Endothelial cell (in vitro differentiated cells): ENCODE measurements at regions not wholly inside any gene's neighbourhood (a gene's known extent, or its start where the extent isn't known, plus 50 kb on each side); places are given as distances from the start of the nearest gene placed in this dataset.
A peak's percentile ranks its signal among the peaks of the same experiment; 100 is the strongest.

Source experiments
- DNase-seq: peaks from one replicate; pipeline ENCODE4 v3.0.0; 2021; ENCODE audit warnings: low spot score
- H3K27ac Mint-ChIP-seq: one replicate; pipeline ENCODE4 v1.8.0; 2021; ENCODE audit warnings: mixed read lengths, inconsistent platforms; ENCODE audit not compliant: unreplicated experiment
- H3K27me3 Mint-ChIP-seq: one replicate; pipeline ENCODE4 v1.8.0; 2021; ENCODE audit warnings: mild to moderate bottlenecking, moderate library complexity, mixed read lengths, inconsistent platforms; ENCODE audit not compliant: unreplicated experiment
- H3K36me3 Mint-ChIP-seq: one replicate; pipeline ENCODE4 v1.8.0; 2021; ENCODE audit warnings: mild to moderate bottlenecking, low read depth, mixed read lengths, inconsistent platforms; ENCODE audit not compliant: unreplicated experiment
- H3K4me1 Mint-ChIP-seq: one replicate; pipeline ENCODE4 v1.8.0; 2021; ENCODE audit warnings: mild to moderate bottlenecking, mixed read lengths, inconsistent platforms; ENCODE audit not compliant: unreplicated experiment
- H3K4me3 Mint-ChIP-seq: one replicate; pipeline ENCODE4 v1.8.0; 2021; ENCODE audit warnings: mild to moderate bottlenecking, mixed read lengths, inconsistent platforms; ENCODE audit not compliant: unreplicated experiment
- H3K9me3 Mint-ChIP-seq: one replicate; pipeline ENCODE4 v1.8.0; 2021; ENCODE audit warnings: mixed read lengths, inconsistent platforms; ENCODE audit not compliant: unreplicated experiment
- TF ChIP-seq, protein P1 (sequence below): fragments of 200-600 bp; sonication (generic); IDR thresholded peaks from one replicate; pipeline ENCODE4 v1.5.0; 2021; ENCODE audit warnings: antibody characterized with exemption; ENCODE audit not compliant: unreplicated experiment

DNA sequence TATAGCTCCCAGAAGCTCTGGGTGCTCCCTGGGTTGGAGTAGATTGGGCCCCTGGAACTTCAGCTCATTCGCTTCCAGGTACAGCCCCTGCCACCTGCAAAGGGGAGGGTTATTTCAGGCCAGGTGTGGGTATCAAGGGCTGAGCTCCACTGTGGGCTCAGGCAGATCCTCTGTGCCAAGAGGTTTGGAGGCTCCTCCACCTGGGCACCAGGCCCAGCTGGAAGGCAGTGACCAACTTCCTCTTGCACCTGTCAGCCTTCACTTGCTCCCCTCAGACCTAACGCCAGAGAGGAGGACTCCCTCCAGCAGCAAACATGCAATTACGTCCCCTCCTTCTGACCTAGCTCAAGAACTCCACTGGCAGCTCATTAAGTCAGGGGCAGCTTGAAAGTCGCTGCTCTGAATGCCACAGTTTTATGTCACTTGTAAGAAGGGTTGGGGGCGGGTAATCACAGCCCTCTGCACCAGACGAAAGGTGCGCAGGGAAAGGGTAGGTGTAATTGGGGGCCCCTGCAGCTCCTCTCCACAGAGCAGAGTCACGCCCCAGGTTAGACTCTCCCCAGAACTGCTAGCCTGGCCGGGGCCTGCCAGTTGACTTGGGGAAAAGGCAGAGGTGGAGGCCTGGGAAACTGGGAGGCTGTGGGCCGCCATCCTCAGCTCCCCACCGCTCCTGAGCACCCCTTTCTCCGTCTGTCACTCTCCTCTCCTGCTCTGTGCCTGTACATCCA, 125.0 kb upstream of the TMPRSS2 start:
- DNase-seq, result no peak
- no peaks in the 10 kb centered on the region for H3K9me3 Mint-ChIP-seq
- H3K27ac Mint-ChIP-seq, result no peak overlapping the region
- H3K4me1 Mint-ChIP-seq, result no peaks in the 10 kb centered on the region
- no peak overlapping the region for H3K4me3 Mint-ChIP-seq
- H3K36me3 Mint-ChIP-seq, result peaks cover 10% of the 10 kb centered on the region
- TF ChIP-seq, protein P1, sequence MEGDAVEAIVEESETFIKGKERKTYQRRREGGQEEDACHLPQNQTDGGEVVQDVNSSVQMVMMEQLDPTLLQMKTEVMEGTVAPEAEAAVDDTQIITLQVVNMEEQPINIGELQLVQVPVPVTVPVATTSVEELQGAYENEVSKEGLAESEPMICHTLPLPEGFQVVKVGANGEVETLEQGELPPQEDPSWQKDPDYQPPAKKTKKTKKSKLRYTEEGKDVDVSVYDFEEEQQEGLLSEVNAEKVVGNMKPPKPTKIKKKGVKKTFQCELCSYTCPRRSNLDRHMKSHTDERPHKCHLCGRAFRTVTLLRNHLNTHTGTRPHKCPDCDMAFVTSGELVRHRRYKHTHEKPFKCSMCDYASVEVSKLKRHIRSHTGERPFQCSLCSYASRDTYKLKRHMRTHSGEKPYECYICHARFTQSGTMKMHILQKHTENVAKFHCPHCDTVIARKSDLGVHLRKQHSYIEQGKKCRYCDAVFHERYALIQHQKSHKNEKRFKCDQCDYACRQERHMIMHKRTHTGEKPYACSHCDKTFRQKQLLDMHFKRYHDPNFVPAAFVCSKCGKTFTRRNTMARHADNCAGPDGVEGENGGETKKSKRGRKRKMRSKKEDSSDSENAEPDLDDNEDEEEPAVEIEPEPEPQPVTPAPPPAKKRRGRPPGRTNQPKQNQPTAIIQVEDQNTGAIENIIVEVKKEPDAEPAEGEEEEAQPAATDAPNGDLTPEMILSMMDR, result no peak
- peaks cover 13% of the 10 kb centered on the region for H3K27me3 Mint-ChIP-seq

DNA sequence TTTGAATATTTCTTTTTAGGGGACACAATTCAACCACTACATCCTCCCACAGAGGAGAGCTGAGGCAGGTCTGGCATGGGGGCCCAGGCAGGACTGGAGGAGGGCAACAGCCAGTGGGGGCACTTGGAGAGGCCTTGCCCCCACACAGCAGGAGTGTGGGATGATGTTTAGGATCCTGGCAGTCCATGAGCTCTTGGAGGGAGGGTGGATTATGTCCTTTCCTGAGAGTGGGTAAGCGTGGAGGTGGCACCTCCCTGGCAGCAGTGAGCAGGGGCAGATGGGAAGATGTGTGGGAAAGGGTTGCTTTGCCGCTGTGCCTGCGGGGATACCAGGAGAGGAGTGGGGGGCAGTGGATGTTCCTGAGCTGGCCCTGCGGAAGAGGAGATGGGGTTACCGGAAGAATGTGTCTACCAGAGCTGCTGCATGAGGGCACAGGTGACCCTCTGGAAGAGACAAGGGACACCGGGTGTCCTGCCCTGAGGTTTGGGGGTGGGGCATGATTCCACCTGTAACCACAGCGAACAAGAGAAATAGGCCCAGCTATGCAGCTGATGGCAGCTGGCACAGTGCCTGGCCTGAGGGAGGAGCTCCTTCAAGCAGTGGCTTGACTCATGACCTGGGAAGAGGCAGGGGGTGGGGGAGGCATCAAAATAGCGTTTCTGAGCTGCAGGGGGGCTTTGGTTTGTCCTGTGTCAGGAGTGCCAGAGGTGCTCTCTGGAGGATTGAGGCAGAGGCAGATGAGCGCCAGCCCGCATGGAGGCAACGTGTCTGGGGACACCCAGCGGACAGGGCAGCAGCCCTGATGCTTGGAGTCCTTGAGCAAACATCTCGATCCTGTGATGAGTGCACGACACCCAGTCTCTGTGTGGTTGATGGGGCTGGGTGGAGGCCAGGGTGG, 123.9 kb upstream of the TMPRSS2 start:
- H3K36me3 Mint-ChIP-seq, result peaks cover 10% of the 10 kb centered on the region
- no peak for DNase-seq
- H3K4me1 Mint-ChIP-seq, result no peaks in the 10 kb centered on the region
- peaks cover 13% of the 10 kb centered on the region for H3K27me3 Mint-ChIP-seq
- H3K9me3 Mint-ChIP-seq, result no peaks in the 10 kb centered on the region
- H3K27ac Mint-ChIP-seq, result no peak overlapping the region
- peak overlapping the region; percentile 8 for H3K4me3 Mint-ChIP-seq
- TF ChIP-seq, protein P1, result no peak

DNA sequence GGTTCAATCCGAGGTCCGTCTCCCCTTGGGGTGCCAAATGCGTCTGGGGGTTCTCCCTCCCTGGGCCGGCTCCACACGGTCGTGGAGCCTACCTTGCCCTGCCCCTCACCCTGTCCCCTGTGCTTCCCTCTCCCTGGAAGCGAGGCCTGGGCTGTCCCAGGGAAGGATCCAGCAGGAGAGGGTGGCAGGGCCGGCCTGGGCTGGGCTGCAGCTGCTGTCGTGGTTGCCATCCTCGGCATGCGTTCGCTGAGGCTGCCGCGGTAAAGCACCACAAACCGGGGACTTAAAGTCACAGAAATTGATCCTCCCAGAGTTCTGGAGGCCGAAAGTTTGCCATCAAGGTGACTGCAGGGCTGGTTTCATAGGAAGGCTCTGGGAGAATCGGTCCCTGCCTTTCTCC, 123.0 kb upstream of the TMPRSS2 start:
- Mint-ChIP-seq H3K27me3 (peaks cover 12% of the 10 kb centered on the region), H3K36me3 (peaks cover 10% of the 10 kb centered on the region), H3K4me3 (no peak overlapping the region), H3K9me3 (no peaks in the 10 kb centered on the region), H3K27ac (no peak overlapping the region), H3K4me1 (no peaks in the 10 kb centered on the region)
- TF ChIP-seq, protein P1, result no peak
- DNase-seq, result no peak

DNA sequence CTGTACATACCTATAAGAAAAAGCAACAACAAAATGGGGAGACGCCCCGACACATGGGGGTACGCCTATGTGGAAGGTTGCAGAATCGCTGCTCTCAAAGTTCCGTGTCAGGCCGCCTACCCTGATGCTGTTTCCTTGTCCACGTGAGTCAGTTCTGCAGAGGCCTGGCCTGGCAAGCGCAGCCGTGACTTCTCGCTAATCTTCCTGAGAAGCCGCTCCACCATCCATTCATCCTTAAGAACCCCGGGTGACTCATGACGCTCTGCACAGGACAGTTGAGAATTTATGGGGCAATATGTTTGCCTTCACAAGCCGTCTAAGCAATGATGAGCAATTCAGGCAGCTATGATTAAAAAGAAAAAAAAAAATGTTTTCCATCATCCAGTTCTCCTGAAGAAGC, 122.3 kb upstream of the TMPRSS2 start:
- Mint-ChIP-seq H3K4me3 (no peak overlapping the region), H3K27ac (no peak overlapping the region), H3K36me3 (peaks cover 4% of the 10 kb centered on the region), H3K9me3 (no peaks in the 10 kb centered on the region), H3K4me1 (no peaks in the 10 kb centered on the region), H3K27me3 (peaks cover 8% of the 10 kb centered on the region)
- DNase-seq, result no peak
- TF ChIP-seq, protein P1, result no peak

DNA sequence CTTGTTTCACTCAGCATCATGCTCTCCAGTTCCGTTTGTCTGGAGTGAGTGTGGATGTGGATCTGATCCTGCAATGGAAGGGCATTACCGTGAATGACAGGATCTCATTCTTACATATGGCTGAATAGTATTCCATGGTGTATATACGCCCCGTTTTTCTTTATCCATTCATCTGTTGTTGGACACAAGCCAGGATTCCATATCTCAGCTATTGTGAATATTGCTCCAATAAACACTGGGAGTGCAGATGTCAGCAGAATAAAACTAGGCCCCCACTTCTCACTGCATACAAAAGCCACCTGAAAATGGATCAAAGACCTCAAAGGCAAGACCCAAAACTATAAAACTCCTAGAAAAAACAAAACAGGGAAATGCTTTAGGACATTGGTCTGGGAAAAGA, 120.3 kb upstream of the TMPRSS2 start:
- no peaks in the 10 kb centered on the region for H3K4me1 Mint-ChIP-seq
- H3K9me3 Mint-ChIP-seq, result no peaks in the 10 kb centered on the region
- DNase-seq, result no peak
- H3K4me3 Mint-ChIP-seq, result no peak overlapping the region
- peaks cover 3% of the 10 kb centered on the region for H3K27me3 Mint-ChIP-seq
- H3K27ac Mint-ChIP-seq, result no peak overlapping the region
- TF ChIP-seq, protein P1, result no peak
- peaks cover 4% of the 10 kb centered on the region for H3K36me3 Mint-ChIP-seq
